Activated CD8-positive, alpha-beta T cell treated with anti-CD3 and anti-CD28 coated beads for 36 hours (primary cell): ENCODE measurements at regions not wholly inside any gene's neighbourhood (a gene's known extent, or its start where the extent isn't known, plus 50 kb on each side); places are given as distances from the start of the nearest gene placed in this dataset.

Experiments used
- ATAC-seq: fragments of 200-7000 bp; cut with Tn5 transposase; one replicate; pipeline ENCODE4 v1.10.0; 2021; ENCODE audit warnings: mild to moderate bottlenecking, moderate library complexity
- CTCF ChIA-PET: fragments of 350-600 bp; sonication (Branson Sonifier 250); formaldehyde crosslinking; loops from one replicate; lab custom pipeline; 2021; ENCODE audit warnings: antibody characterized with exemption; lab: Charles Lee
- POLR2A ChIA-PET: fragments of 350-600 bp; sonication (Branson Sonifier 250); formaldehyde crosslinking; loops from one replicate; lab custom pipeline; 2021; ENCODE audit warnings: antibody characterized with exemption; lab: Charles Lee
- DNase-seq: peaks from one replicate; pipeline ENCODE4 v3.0.0-alpha.2; 2020
- H3K27ac Mint-ChIP-seq: one replicate; pipeline ENCODE4 v1.8.0; 2021; ENCODE audit warnings: mild to moderate bottlenecking, mixed read lengths
- H3K27me3 Mint-ChIP-seq: one replicate; pipeline ENCODE4 v1.8.0; 2021; ENCODE audit warnings: mixed read lengths
- H3K36me3 Mint-ChIP-seq: one replicate; pipeline ENCODE4 v1.8.0; 2021; ENCODE audit warnings: low read depth, mixed read lengths
- H3K4me1 Mint-ChIP-seq: one replicate; pipeline ENCODE4 v1.8.0; 2021; ENCODE audit warnings: low read depth, mixed read lengths
- H3K4me3 Mint-ChIP-seq: one replicate; pipeline ENCODE4 v1.8.0; 2021; ENCODE audit warnings: mild to moderate bottlenecking, moderate library complexity, mixed read lengths
- H3K9me3 Mint-ChIP-seq: one replicate; pipeline ENCODE4 v1.8.0; 2021; ENCODE audit warnings: mixed read lengths
- intact Hi-C: fragments of 100-400 bp; cut with micrococcal nuclease; formaldehyde crosslinking; loops from one replicate; pipeline ENCODE4 v1.10.0; 2022
- TF ChIP-seq, protein P1 (sequence below): fragments of 200-600 bp; IDR thresholded peaks from one replicate; pipeline ENCODE4 v1.8.0; 2022; ENCODE audit warnings: antibody characterized with exemption, mild to moderate bottlenecking

DNA sequence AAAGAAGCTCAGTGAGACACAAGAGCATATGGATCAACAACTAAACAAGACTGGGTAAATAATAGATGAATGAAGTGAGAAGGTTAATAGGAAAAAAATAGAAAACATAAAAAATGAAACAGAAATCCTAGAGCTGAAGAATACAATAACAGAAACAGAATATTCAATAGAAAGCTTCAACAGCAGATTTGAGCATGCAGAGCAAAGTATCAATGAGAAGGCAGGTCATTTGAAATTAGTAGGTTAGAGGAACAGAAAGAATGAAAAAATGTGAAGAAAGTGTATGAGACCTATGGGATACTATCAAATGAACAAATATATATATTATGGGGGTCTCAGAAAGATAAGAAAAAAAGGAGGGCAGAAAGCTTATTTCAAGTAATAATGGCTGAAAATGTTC lies 362.9 kb upstream of the POU3F2 start:
- no peaks in the 10 kb centered on the region for H3K36me3 Mint-ChIP-seq

DNA sequence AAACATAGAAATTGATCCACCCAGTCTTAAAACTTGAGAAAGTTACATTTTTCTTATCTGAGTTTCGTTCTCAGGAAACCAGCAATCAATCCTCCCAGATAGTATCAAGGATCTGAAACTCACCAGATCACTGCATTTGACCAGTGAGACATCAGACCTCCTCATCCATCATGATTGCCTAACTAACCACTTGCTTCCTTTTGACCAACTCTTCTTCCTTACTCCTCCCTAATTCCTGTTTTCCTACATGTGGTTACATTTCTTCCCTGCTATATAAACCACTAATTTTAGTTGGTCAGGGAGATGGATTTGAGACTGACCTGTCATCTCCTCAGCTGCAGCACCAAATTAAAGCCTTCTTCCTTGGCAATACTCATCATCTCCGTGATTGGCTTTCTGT lies 357.1 kb upstream of the POU3F2 start:
- Mint-ChIP-seq H3K27ac (no peak overlapping the region), H3K9me3 (no peaks in the 10 kb centered on the region), H3K36me3 (no peaks in the 10 kb centered on the region), H3K4me1 (no peaks in the 10 kb centered on the region), H3K4me3 (no peak overlapping the region), H3K27me3 (no peaks in the 10 kb centered on the region)
- CTCF ChIA-PET = no interaction called here
- TF ChIP-seq, protein P1, sequence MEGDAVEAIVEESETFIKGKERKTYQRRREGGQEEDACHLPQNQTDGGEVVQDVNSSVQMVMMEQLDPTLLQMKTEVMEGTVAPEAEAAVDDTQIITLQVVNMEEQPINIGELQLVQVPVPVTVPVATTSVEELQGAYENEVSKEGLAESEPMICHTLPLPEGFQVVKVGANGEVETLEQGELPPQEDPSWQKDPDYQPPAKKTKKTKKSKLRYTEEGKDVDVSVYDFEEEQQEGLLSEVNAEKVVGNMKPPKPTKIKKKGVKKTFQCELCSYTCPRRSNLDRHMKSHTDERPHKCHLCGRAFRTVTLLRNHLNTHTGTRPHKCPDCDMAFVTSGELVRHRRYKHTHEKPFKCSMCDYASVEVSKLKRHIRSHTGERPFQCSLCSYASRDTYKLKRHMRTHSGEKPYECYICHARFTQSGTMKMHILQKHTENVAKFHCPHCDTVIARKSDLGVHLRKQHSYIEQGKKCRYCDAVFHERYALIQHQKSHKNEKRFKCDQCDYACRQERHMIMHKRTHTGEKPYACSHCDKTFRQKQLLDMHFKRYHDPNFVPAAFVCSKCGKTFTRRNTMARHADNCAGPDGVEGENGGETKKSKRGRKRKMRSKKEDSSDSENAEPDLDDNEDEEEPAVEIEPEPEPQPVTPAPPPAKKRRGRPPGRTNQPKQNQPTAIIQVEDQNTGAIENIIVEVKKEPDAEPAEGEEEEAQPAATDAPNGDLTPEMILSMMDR = no peak
- DNase-seq (no peak), ATAC-seq (no peak)
- POLR2A ChIA-PET = no interaction called here
- intact Hi-C loops = no loop called here

More for the DNA sequence above, 362.9 kb upstream of the POU3F2 start:
- no peaks in the 10 kb centered on the region for H3K27me3 Mint-ChIP-seq
- intact Hi-C loops = no loop called here
- no peak for ATAC-seq
- H3K27ac Mint-ChIP-seq = no peak overlapping the region
- H3K4me3 Mint-ChIP-seq = no peak overlapping the region
- CTCF ChIA-PET = no interaction called here
- peaks cover 8% of the 10 kb centered on the region for H3K9me3 Mint-ChIP-seq
- no peak for DNase-seq
- TF ChIP-seq, protein P1 = no peak
- no peaks in the 10 kb centered on the region for H3K4me1 Mint-ChIP-seq
- POLR2A ChIA-PET = no interaction called here

DNA sequence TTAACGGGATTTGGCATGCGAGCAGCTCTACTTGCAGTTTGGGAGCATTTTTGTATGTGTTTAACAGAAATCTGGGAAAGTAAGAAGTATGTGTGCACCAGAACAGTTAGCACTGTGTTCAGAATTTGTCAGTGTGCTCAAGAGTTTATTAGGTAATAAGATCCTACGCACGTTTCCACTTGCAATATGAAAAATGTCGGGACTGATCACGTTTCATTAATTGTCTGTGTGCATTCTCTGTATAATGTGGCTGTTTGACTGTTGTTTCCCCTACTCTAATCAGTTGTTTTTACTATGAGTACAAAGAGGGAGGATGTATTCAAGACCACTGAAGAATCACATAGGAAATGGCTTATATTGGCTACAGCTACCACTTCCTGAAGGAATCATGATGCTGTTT lies 349.7 kb upstream of the POU3F2 start:
- TF ChIP-seq, protein P1 = no peak
- no peak for DNase-seq
- Mint-ChIP-seq H3K4me1 (no peaks in the 10 kb centered on the region), H3K27ac (no peak overlapping the region), H3K4me3 (no peak overlapping the region), H3K27me3 (no peaks in the 10 kb centered on the region), H3K36me3 (no peaks in the 10 kb centered on the region), H3K9me3 (no peaks in the 10 kb centered on the region)
- ATAC-seq = no peak
- intact Hi-C loops = no loop called here
- CTCF ChIA-PET = interaction anchor here (1.3 kb wide), 1 partner anchor 635 kb away, joined by 3 read pairs; no protein-coding TSS in a partner anchor
- POLR2A ChIA-PET = no interaction called here

DNA sequence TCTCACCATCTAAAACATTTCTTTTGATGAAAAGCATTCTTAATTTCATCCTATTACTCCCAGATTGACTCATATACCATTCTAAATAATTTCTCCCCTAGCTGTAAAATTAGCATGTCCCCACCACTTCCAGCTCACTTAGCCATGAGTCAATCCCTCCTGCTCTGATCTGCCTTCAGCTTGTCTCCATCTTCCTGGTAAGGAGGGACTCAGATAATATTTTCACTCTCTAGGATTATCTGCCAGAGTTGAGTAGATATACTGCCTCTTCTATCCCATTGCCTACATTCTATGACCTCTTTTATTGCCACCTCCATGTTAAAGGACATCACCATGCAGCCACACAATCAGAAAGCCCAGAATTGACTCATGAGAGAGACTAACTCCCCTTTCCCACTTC lies 348.8 kb upstream of the POU3F2 start:
- TF ChIP-seq, protein P1 = no peak
- ATAC-seq (no peak), DNase-seq (no peak)
- Mint-ChIP-seq H3K9me3 (no peaks in the 10 kb centered on the region), H3K27me3 (no peaks in the 10 kb centered on the region), H3K36me3 (no peaks in the 10 kb centered on the region), H3K4me3 (no peak overlapping the region), H3K4me1 (no peaks in the 10 kb centered on the region), H3K27ac (no peak overlapping the region)
- intact Hi-C loops = no loop called here
- ChIA-PET POLR2A (no interaction called here), CTCF (interaction anchor here (1.3 kb wide), 1 partner anchor 634 kb away, joined by 3 read pairs; no protein-coding TSS in a partner anchor)

DNA sequence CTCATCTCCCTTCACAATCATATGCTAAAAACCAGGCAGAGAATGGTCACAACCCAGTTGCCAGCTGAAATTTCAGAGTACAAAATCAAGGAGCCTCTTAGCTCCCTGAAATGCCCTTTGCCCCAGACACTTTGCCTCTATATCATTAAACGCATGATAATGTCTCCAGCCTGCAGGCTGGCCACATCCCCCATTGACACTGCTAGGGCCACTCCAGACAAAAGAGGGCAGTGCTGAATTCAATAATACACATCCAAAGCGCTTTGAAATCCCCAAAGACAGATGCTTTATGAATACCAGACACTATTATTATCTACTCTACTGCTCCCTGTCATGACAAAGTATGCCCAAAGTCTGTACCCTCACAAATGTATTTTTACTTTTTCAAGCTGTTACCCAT lies 348.3 kb upstream of the POU3F2 start:
- intact Hi-C loops = no loop called here
- no peak for ATAC-seq
- DNase-seq = no peak
- CTCF ChIA-PET = no interaction called here
- H3K27me3 Mint-ChIP-seq = no peaks in the 10 kb centered on the region
- H3K4me1 Mint-ChIP-seq = no peaks in the 10 kb centered on the region
- no peaks in the 10 kb centered on the region for H3K9me3 Mint-ChIP-seq
- no peaks in the 10 kb centered on the region for H3K36me3 Mint-ChIP-seq
- POLR2A ChIA-PET = no interaction called here
- H3K4me3 Mint-ChIP-seq = no peak overlapping the region
- TF ChIP-seq, protein P1 = no peak
- no peak overlapping the region for H3K27ac Mint-ChIP-seq
